Activated CD8-positive, alpha-beta memory T cell treated with anti-CD3 and anti-CD28 coated beads for 36 hours (primary cell): ENCODE measurements at regions not wholly inside any gene's neighbourhood (a gene's known extent, or its start where the extent isn't known, plus 50 kb on each side); places are given as distances from the start of the nearest gene placed in this dataset.

Source experiments
- CTCF ChIA-PET: fragments of 350-600 bp; sonication (Branson Sonifier 250); formaldehyde crosslinking; loops from one replicate; lab custom pipeline; 2021; ENCODE audit warnings: antibody characterized with exemption; lab: Charles Lee
- POLR2A ChIA-PET: fragments of 350-600 bp; sonication (Branson Sonifier 250); formaldehyde crosslinking; loops from one replicate; lab custom pipeline; 2021; ENCODE audit warnings: antibody characterized with exemption; lab: Charles Lee

- POLR2A ChIA-PET = no interaction called here
- CTCF ChIA-PET = no interaction called here
Measured at GRCh38 chr7:118060692-118061091, 123.3 kb upstream of the LSM8 start.

GRCh38 chr7:118061386-118061785 is 122.6 kb upstream of the LSM8 start:
- ChIA-PET CTCF (no interaction called here), POLR2A (no interaction called here)

GRCh38 chr7:118072893-118073674 is 110.9 kb upstream of the LSM8 start:
- POLR2A ChIA-PET = no interaction called here
- CTCF ChIA-PET = no interaction called here

- CTCF ChIA-PET = no interaction called here
- POLR2A ChIA-PET = no interaction called here
Measured at GRCh38 chr7:118075936-118076335, 108.0 kb upstream of the LSM8 start.

- ChIA-PET POLR2A (no interaction called here), CTCF (no interaction called here)
Measured at GRCh38 chr7:118076564-118076963, 107.4 kb upstream of the LSM8 start.

GRCh38 chr7:118078015-118078414 is 105.9 kb upstream of the LSM8 start:
- ChIA-PET POLR2A (no interaction called here), CTCF (no interaction called here)

GRCh38 chr7:118079369-118079768 is 104.6 kb upstream of the LSM8 start:
- ChIA-PET POLR2A (no interaction called here), CTCF (no interaction called here)

GRCh38 chr7:118080947-118081346 is 103.0 kb upstream of the LSM8 start:
- ChIA-PET CTCF (no interaction called here), POLR2A (no interaction called here)

- ChIA-PET POLR2A (no interaction called here), CTCF (no interaction called here)
Measured at GRCh38 chr7:118082506-118082905, 101.5 kb upstream of the LSM8 start.

- ChIA-PET CTCF (no interaction called here), POLR2A (no interaction called here)
Measured at GRCh38 chr7:118085000-118085399, 99.0 kb upstream of the LSM8 start.

GRCh38 chr7:118087126-118087525 is 96.8 kb upstream of the LSM8 start:
- CTCF ChIA-PET = no interaction called here

GRCh38 chr7:118094044-118094443 is 89.9 kb upstream of the LSM8 start:
- CTCF ChIA-PET = no interaction called here
- POLR2A ChIA-PET = no interaction called here

More at GRCh38 chr7:118087126-118087525, 96.8 kb upstream of the LSM8 start:
- POLR2A ChIA-PET = no interaction called here

GRCh38 chr7:118104812-118105441 is 79.0 kb upstream of the LSM8 start:
- CTCF ChIA-PET = no interaction called here
- POLR2A ChIA-PET = no interaction called here

GRCh38 chr7:118109607-118110006 is 74.4 kb upstream of the LSM8 start:
- POLR2A ChIA-PET = no interaction called here
- CTCF ChIA-PET = no interaction called here

- POLR2A ChIA-PET = no interaction called here
- CTCF ChIA-PET = no interaction called here
Measured at GRCh38 chr7:118110178-118110925, 73.6 kb upstream of the LSM8 start.

GRCh38 chr7:118111347-118111746 is 72.6 kb upstream of the LSM8 start:
- POLR2A ChIA-PET = no interaction called here

GRCh38 chr7:118114175-118114574 is 69.8 kb upstream of the LSM8 start:
- POLR2A ChIA-PET = no interaction called here
- CTCF ChIA-PET = no interaction called here

More at GRCh38 chr7:118111347-118111746, 72.6 kb upstream of the LSM8 start:
- CTCF ChIA-PET = interaction anchor here (0.6 kb wide), 1 partner anchor 19 kb away, joined by 3 read pairs; no protein-coding TSS in a partner anchor

- CTCF ChIA-PET = no interaction called here
- POLR2A ChIA-PET = no interaction called here
Measured at GRCh38 chr7:118129041-118129795, 54.7 kb upstream of the LSM8 start.

- ChIA-PET CTCF (no interaction called here), POLR2A (no interaction called here)
Measured at GRCh38 chr7:118132764-118133163, 51.2 kb upstream of the LSM8 start.
